Testis (tissue), 2 donors: ENCODE measurements at regions not wholly inside any gene's neighbourhood (a gene's known extent, or its start where the extent isn't known, plus 50 kb on each side); places are given as distances from the start of the nearest gene placed in this dataset.

ENCODE experiments used
- CTCF ChIP-seq, 3 experiments: fragments of 450-650 bp in 2 of 3; fragments of 200-600 bp in 1 of 3; sonication (generic) in 1 of 3; IDR thresholded peaks; one replicate each; pipeline ENCODE4 v1.5.1; 2016 to 2019; ENCODE audit warnings: antibody characterized with exemption in 3 of 3, mild to moderate bottlenecking in 2 of 3, moderate library complexity in 1 of 3
- POLR2A ChIP-seq: fragments of 450-650 bp; IDR thresholded peaks from one replicate; pipeline ENCODE4 v1.6.1; 2017; ENCODE audit warnings: antibody characterized with exemption, mild to moderate bottlenecking, moderate library complexity

GRCh38 chr20:2238601-2239000 is 57.2 kb upstream of the TGM3 start:
- no peak for TF ChIP-seq CTCF (IDR thresholded peaks at IDR 0.05)
- no peak for TF ChIP-seq POLR2A
